ENCODE measurements at regions not wholly inside any gene's neighbourhood (a gene's known extent, or its start where the extent isn't known, plus 50 kb on each side); places are given as distances from the start of the nearest gene placed in this dataset.

DNA sequence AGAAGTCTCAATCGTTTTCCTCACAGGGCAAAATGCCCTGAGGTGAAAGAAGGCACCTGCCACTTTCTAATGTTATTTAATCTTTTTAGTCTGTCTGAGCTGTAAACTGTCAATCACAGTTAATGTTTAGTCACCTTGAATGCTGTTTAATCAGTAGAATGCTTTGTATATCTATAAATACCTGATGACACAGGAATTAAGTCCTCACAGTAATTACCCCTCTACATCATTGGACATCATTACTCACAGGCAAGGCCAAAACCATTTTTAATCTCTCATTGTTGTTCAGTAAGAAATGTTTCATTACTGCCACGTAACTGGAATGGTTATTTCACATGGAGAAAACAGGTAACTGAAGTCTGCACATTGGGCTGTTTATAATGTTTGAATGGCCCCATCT is 178.8 kb downstream of the EXOC5 start:
- no peak for DNase-seq (ENCODE audit: low read depth)
- TF ChIP-seq, protein P1, sequence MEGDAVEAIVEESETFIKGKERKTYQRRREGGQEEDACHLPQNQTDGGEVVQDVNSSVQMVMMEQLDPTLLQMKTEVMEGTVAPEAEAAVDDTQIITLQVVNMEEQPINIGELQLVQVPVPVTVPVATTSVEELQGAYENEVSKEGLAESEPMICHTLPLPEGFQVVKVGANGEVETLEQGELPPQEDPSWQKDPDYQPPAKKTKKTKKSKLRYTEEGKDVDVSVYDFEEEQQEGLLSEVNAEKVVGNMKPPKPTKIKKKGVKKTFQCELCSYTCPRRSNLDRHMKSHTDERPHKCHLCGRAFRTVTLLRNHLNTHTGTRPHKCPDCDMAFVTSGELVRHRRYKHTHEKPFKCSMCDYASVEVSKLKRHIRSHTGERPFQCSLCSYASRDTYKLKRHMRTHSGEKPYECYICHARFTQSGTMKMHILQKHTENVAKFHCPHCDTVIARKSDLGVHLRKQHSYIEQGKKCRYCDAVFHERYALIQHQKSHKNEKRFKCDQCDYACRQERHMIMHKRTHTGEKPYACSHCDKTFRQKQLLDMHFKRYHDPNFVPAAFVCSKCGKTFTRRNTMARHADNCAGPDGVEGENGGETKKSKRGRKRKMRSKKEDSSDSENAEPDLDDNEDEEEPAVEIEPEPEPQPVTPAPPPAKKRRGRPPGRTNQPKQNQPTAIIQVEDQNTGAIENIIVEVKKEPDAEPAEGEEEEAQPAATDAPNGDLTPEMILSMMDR (IDR thresholded peaks at IDR 0.05; ENCODE audit: insufficient read depth, low read length), result no peak

DNA sequence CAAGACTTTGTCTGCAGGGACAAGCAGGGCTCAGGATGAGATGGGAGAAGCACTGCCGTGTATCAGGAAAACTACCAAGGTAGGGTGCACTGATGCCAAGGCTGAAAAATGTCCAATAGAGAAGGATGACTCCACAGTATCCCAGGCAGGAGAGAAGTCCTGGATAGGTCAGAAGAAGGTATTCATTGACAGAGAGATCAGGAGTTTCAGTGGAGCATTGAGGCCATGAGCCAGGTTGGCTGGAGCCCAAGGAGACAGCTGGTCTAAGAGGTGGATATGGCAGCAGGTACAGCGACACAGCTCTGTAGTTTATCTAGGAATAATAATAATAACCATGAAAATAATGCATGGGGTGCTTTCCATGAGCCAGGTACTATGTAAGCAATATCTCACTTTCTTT is 180.9 kb downstream of the EXOC5 start:
- TF ChIP-seq, protein P1 (IDR thresholded peaks at IDR 0.05; ENCODE audit: insufficient read depth, low read length), result no peak
- no peak for DNase-seq (ENCODE audit: low read depth)
- H3K4me3 ChIP-seq (ENCODE audit: low read depth, low read length), result no peak overlapping the region

More for the DNA sequence above, 178.8 kb downstream of the EXOC5 start:
- no peak overlapping the region for H3K4me3 ChIP-seq (ENCODE audit: low read depth, low read length)

DNA sequence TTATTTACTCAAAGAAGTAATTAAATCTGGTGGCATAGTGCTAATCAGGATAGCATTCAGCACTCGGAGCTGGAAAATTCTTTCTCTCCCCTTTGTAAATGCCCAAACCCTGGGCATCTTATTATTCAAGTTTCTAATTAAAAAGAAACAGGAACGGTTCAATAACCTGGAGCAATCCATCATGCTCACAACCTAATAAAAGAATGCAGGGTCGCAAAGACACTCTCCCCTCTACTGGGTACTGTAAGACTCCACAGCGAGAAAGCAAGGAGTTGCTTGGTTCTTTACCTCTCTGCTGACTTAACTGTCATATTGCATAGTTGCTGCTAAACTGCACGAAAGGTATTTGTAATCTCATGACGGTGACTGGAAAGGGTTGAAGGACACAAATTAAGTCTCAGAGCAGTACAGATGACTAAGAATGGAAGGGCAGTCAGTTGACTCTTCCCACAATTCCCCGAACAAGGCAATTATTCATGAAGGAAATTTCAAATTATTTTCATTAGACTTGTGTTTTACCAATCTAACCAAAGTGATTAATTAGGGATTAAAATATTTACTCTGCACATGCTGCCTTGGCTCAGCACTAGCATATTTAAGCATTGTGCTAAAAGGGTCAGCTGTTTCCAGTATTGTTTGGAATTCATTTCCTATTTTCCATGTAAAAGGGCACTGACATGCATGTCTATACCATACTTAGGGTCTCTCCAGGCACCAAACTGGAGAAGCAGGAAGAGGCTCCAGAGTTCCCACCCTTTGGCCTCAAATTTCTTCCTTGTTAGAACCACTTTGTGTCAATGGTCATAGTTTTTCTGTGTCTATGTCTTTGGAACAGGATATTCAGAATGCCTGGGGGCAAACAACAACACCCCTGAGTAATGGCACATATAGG is 182.2 kb downstream of the EXOC5 start:
- H3K4me3 ChIP-seq (ENCODE audit: low read depth, low read length), result no peak overlapping the region
- TF ChIP-seq, protein P1 (IDR thresholded peaks at IDR 0.05; ENCODE audit: insufficient read depth, low read length), result no peak
- DNase-seq (ENCODE audit: low read depth), result no peak

DNA sequence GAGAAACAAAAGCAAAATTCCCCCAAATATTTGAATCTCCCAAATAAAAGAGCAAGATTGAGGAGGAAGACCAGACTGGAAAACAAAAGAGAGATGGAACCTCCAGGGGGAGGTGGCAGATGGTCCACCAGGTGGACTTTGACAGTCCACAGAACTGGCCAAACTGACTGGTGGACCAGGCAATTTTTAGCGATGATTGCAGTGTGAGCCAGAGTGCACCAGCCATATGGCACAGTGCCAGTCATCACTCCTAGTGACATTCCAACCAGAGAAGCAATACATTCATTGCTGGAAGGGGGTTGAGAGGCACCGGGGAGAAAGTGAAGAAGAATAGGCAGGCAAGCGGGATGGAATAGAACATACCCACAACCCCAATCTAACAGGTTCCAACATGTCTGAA is 182.9 kb downstream of the EXOC5 start:
- DNase-seq (ENCODE audit: low read depth), result no peak
- no peak overlapping the region for H3K4me3 ChIP-seq (ENCODE audit: low read depth, low read length)
- TF ChIP-seq, protein P1 (IDR thresholded peaks at IDR 0.05; ENCODE audit: insufficient read depth, low read length), result no peak

DNA sequence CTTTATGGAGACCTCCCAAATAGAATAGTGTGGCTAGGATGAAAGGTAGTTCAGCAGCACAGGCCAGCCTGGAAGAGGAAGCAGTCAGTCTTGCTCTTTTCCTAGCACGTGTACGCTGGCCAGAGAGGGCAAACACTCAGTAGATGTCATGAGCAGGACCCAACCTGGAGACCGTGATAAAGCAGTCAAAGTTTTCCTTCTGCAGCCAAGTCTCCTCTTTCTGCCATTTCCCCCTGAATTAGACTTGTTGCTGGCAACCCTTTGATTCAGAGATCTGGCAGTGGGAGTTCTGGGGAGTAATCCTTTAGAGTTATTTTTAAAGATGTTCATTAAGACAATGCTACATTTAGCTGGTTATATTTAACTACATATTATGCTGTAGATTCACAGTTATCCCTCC is 183.7 kb downstream of the EXOC5 start:
- no peak for DNase-seq (ENCODE audit: low read depth)
- H3K4me3 ChIP-seq (ENCODE audit: low read depth, low read length), result no peak overlapping the region
- TF ChIP-seq, protein P1 (IDR thresholded peaks at IDR 0.05; ENCODE audit: insufficient read depth, low read length), result no peak

DNA sequence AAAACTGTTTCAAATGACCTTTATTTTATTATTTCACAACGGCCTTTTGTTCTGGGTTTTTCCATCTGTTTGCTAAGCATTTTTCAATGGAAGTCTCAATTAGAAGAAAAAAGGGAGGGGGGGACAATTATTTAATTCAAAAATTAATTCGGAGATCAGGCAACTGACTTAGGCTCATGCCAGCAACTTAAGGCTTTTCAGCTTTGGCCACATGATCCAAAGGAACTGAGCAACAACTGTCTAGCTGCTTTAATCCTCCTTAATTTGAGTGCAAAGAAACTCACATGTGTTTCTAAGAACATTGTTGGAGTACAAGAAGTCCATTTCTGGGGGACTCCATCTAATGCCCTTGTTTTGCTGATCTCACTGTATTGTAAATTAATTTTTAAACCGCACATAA is 188.0 kb downstream of the EXOC5 start:
- TF ChIP-seq, protein P1 (IDR thresholded peaks at IDR 0.05; ENCODE audit: insufficient read depth, low read length), result no peak
- H3K4me3 ChIP-seq (ENCODE audit: low read depth, low read length), result no peak overlapping the region
- no peak for DNase-seq (ENCODE audit: low read depth)

Data from fibroblast of the aortic adventitia (primary cell).